CD4-positive, alpha-beta T cell treated with Interleukin-17A for 4 hours (primary cell): ENCODE measurements at regions not wholly inside any gene's neighbourhood (a gene's known extent, or its start where the extent isn't known, plus 50 kb on each side); places are given as distances from the start of the nearest gene placed in this dataset.
"Not testable (repeated sequence)": the region's sequence is repeated elsewhere in the genome, so short reads cannot be mapped to it uniquely, and the experiment has no call there.

Experiments
- DNase-seq: peaks from one replicate; pipeline ENCODE4 v3.0.0-alpha.2; 2020; ENCODE audit warnings: mixed read lengths

- DNase-seq = no peak
These were observed 1364.3 kb downstream of the EFNA5 start for GRCh38 chr5:106306313-106307028.

GRCh38 chr5:106303911-106304310 is 1366.8 kb downstream of the EFNA5 start:
- DNase-seq = no peak

- DNase-seq = no peak
These were observed 1378.1 kb downstream of the EFNA5 start for GRCh38 chr5:106292654-106293053.

GRCh38 chr5:106290841-106291240 is 1379.9 kb downstream of the EFNA5 start:
- DNase-seq = no peak

- DNase-seq = no peak
These were observed 1381.8 kb downstream of the EFNA5 start for GRCh38 chr5:106288979-106289378.

- DNase-seq = no peak
These were observed 1393.1 kb downstream of the EFNA5 start for GRCh38 chr5:106277540-106278096.

GRCh38 chr5:106269252-106269843 is 1401.4 kb downstream of the EFNA5 start:
- DNase-seq = no peak

GRCh38 chr5:106267256-106267655 is 1403.5 kb downstream of the EFNA5 start:
- DNase-seq = no peak

- DNase-seq = no peak
These were observed 1408.3 kb downstream of the EFNA5 start for GRCh38 chr5:106262395-106262794.

- DNase-seq = not testable (repeated sequence)
These were observed 1411.2 kb downstream of the EFNA5 start for GRCh38 chr5:106259431-106260090.

GRCh38 chr5:106258591-106259125 is 1412.1 kb downstream of the EFNA5 start:
- DNase-seq = no peak

- DNase-seq = no peak
These were observed 1416.0 kb downstream of the EFNA5 start for GRCh38 chr5:106254784-106255183.

GRCh38 chr5:106246044-106246745 is 1424.5 kb downstream of the EFNA5 start:
- not testable (repeated sequence) for DNase-seq

- DNase-seq = no peak
These were observed 1429.3 kb downstream of the EFNA5 start for GRCh38 chr5:106241409-106241808.

- DNase-seq = no peak
These were observed 1464.7 kb downstream of the EFNA5 start for GRCh38 chr5:106205916-106206571.

- DNase-seq = no peak
These were observed 1468.7 kb downstream of the EFNA5 start for GRCh38 chr5:106202035-106202434.

- no peak for DNase-seq
These were observed 1469.8 kb downstream of the EFNA5 start for GRCh38 chr5:106200971-106201370.

- no peak for DNase-seq
These were observed 1474.9 kb downstream of the EFNA5 start for GRCh38 chr5:106195679-106196474.

- no peak for DNase-seq
These were observed 1481.5 kb downstream of the EFNA5 start for GRCh38 chr5:106189121-106189809.

- DNase-seq = no peak
These were observed 1485.1 kb downstream of the EFNA5 start for GRCh38 chr5:106185661-106186081.

- no peak for DNase-seq
These were observed 1495.8 kb downstream of the EFNA5 start for GRCh38 chr5:106174903-106175302.
